Sciatic nerve (tissue), 2 donors: ENCODE measurements at regions not wholly inside any gene's neighbourhood (a gene's known extent, or its start where the extent isn't known, plus 50 kb on each side); places are given as distances from the start of the nearest gene placed in this dataset.

Experiments used
- ATAC-seq: fragments of 200-7000 bp; cut with Tn5 transposase; one replicate; pipeline ENCODE4 v1.9.1; 2020; ENCODE audit warnings: mild to moderate bottlenecking, moderate library complexity
- DNase-seq: peaks from one replicate; pipeline ENCODE4 v3.0.0-alpha.2; 2020; ENCODE audit warnings: low spot score
- intact Hi-C: fragments of 100-400 bp; cut with DNase I; formaldehyde crosslinking; loops from one replicate; pipeline ENCODE4 v1.14.2; 2022
- donor health status: DM: no; HTN: no; CAD: no.
- donor health status: DM: no; HTN: no; CAD: no.

DNA sequence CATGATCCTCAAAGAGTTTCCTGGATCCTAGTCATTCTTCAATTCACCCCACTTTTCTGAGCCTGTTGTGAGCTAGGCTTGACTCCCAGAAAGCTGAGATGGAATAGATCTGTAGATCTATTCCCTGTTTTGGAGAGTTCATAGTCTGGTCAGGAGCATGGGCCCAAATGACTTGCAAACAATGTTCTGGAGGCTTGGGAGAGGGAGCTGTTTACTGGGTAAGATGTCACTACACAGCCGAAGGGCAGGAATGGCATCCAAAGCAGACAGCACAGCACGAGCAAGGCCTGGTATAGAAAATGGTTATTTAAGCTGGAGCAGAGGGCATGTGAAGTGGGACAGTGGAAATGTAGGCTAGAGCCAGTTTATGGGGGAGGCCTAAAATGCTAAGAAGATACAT, 152.5 kb upstream of the ALDH1B1 start:
- intact Hi-C loops = no loop called here
- DNase-seq (no peak), ATAC-seq (no peak)

DNA sequence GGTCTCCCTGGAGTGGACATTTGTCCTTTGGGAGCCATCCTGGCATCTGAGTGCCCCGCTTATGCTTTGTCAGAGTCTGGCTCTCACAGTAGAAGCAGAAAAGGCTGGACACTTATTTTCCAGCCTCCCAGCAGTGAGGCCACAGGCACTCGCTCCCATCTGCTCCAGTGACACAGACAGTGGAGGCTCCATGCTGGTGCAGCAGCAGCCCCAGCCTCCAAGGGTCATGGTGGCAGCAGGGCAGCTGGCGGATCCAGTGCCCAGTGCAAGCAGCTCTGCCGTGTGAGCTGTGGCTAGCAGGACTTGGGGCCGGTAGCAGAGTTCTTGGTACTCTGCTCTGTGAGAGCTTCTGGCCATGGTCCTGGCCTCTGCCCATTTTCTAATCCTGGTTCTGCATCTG, 157.3 kb upstream of the ALDH1B1 start:
- DNase-seq (no peak), ATAC-seq (no peak)
- intact Hi-C loops = no loop called here

DNA sequence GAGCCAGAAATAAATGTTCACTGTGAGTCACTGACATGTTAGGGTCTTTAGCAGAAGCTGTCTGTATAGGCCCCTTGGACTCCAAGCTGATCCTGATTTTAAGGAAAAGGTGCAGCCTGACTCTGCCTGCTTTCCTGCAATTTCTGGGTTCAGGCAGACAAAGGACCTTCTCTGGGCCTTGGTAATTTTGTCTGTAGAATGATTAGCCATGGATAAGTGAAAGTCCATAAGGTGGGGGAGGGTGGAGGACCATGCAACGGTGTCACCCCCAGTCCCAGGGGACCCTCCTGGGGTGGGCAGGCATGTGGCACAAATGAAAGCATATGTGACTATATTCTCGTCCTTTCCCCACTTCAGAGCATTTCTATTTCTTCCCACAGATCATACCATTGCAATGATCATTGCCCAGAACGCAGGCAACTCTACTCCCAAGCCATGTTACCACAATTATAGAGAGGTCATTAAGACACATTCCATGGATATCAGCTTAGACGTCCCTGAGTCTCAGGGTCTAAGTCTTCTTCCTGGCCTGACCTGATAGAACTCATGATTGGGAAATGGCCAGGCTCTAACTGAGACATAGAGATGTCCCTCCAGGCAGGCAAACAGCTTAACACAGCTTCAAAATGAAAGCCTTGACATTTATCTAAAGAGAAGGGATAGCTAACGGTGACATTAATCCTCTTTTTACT, 157.9 kb upstream of the ALDH1B1 start:
- ATAC-seq (no peak), DNase-seq (no peak)
- intact Hi-C loops = no loop called here

DNA sequence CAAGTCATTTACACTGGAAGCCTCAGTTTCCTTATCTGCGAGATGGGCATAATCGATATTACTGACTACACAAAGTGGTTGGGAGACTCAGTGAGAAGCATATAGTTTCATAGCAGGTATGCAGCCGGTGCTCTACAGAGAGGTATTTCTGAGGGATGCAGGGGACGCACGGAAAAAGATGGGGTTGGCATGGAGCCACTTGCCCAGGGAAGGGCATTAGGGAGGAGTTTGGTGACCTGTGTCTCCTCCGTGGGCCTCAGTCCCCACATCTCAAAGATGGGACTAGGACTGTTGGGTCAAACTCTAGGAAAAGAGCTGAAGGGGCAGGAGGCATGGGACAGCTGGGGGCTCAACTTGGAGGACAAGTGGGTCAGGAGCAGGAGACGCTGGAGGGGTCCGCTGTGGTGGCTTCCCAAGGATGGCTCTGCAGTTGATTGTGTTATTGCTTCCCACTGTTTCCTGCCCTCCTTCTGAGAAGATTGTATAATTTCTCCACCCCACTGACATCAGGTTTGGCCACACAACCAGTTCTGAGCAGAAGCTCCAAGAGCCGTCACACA, 158.6 kb upstream of the ALDH1B1 start:
- DNase-seq (no peak), ATAC-seq (no peak)
- intact Hi-C loops = no loop called here

DNA sequence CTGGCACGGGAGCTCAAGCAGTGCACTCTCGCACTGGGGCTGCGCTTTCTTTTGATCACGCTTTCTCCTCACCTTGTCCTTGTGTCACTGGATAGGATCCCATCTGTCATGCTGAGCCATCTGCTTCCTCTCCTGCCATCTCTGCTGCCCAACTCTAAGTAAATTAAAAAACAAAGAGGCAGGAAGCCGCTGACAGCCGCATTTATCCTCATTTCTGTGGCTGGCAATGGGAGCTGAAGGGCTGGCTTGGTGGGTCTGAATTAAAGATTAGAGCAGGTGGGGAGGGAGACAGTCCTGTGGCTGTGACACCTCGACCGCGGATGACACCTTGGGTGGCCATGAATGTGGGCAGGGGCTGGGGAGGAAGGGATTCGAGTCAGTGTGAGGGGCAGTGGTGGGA, 159.2 kb upstream of the ALDH1B1 start:
- ATAC-seq = no peak
- intact Hi-C loops = no loop called here
- DNase-seq = no peak

DNA sequence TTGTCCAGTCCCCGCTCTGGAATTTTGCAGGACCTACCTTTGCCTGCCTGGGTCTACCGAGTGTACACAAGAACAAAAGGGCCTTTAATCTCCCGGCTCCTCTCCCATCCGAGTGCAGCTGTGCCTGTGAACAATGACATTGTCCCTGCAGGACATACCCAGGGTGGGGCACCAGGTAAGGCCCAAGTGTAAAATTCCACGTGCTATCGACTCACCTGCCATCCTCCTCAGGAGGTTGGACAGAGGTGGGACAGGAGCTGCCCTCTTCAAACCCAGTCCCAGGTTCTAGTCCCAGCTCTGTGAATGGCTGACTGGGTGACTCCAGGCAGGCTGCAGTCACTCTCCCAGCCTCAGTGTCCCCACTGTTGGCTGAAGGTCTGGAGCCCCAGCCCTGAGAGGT, 159.6 kb upstream of the ALDH1B1 start:
- intact Hi-C loops = no loop called here
- ATAC-seq = no peak
- DNase-seq = no peak

DNA sequence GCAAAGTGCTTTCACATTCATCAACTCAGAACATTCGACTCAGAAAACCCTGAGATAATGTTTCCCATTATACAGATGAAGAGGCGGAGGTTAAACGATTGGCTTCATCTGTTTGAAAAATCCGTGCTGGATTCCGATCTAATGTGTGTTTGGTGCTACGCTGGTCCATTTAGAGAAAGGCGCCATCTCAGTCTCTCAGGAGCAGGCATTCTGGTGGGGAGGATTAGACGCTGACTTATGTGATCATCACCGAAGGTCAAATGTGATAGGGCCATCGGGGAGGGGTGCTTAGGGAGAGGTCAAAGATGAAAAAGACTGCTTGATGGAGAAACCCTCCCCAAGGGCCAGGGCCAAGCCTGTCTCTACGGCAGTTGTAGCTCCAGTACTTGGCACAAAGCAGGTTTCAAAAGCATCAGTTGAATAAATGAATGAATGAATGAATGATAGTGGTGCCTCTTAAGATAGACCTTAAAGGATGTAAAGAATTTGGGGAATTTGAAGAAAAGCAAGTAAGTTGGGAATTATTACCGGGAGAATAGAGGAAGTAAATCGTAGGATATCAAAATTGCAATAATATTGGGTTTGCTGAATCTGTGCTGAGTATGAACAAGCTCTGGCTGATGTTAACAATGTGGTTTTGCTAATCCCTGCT, 160.6 kb upstream of the SHB start:
- intact Hi-C loops = no loop called here
- ATAC-seq (no peak), DNase-seq (no peak)

DNA sequence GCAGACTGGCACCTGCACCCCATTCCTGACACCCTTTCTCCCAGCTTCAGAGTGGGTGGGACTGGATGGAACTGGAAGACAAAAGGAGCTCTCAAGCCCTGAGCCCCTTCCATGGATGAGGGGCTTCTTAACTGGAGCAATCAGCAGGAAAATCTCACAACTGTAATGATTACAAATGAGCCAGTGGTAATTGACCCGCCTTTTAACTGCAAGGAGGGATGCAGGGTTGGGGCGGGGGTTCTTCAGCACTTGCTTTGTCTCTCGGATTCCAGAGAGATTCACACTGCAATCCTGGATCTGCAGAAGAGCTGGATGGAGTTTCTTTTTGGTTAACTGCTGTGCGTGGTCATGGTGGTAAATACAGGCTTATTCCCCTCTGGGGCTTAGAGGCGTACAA, 160.1 kb upstream of the SHB start:
- intact Hi-C loops = no loop called here
- DNase-seq = no peak
- ATAC-seq = no peak

DNA sequence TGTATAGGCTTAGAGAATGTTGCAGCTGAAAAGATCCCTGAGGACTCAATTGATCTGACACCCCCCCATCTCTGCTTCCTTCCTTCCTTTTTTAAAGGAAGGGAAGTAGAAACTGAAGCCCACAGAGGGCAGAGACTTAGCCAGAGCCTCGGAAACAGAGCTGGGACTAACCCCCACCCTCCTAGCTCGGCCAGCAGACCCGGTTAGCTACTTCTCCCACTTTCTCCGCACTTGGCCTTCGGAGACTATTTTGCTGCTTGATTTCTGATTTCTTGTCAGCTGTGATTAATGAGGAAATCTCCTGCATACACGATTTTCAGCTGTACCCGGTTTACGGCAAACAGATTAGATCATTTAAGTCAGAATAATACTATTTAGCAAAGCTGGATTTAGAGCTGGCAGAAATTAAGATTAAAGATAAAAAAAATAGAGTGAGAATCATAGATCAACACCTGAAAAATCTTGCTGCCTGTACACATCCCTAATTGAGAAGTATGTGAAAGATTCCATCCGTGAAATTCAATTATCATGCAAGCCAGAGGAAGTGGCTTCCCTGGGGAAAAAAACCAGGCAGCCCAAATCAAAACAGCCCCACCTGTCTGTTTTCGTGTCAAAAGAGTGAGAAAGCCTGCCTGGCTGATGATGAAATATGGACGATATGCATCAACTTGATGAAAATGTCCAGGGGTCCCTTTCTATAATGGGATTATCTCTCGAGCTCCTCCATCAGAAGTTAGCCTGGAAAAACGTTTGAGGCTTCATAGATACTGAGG, 159.5 kb upstream of the SHB start:
- DNase-seq (no peak), ATAC-seq (no peak)
- intact Hi-C loops = no loop called here

DNA sequence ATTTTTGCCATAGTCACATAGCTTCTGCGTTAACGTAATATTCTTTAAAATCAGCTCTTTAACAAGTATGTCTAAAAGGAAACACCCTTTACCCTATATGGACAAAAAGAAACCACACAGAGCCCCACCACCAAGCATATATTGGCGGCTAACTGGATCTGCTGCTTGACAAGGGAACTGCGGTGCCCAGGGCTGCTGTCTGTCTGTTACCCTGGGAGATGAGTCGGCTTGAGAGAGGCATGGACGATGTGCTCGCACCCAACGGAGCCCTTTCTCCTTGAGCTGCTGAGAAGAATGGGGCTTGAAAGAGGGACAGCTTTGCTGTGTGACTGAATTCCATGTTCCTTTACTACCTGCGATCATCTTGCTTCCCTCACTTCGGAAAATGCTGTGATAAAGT, 158.6 kb upstream of the SHB start:
- no peak for ATAC-seq
- intact Hi-C loops = no loop called here
- DNase-seq = no peak

DNA sequence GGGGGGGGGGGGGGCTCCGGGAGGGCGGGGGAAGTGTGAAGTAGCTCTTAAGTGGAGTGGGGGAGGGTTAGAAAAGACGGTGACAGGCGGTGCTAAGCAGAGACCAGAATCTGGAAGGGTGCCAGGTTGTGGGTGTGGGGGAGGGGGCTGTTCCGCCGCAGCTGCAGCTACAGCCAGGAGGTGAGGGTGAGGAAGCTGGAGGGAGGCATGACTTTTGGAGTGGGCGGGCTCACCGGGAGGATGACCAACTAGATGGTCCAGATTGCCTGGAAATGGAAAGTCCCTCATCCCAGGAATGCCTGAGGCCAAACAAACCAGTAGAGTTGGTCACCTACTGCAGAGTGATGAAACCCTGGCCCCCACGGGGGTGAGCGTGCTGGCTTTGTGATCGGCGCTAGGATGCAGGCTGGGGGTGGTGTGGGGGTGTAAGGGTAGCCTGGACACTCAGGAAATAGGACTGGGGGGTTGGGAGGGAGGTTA, 158.1 kb upstream of the SHB start:
- intact Hi-C loops = no loop called here
- ATAC-seq (no peak), DNase-seq (peak; percentile 61)

DNA sequence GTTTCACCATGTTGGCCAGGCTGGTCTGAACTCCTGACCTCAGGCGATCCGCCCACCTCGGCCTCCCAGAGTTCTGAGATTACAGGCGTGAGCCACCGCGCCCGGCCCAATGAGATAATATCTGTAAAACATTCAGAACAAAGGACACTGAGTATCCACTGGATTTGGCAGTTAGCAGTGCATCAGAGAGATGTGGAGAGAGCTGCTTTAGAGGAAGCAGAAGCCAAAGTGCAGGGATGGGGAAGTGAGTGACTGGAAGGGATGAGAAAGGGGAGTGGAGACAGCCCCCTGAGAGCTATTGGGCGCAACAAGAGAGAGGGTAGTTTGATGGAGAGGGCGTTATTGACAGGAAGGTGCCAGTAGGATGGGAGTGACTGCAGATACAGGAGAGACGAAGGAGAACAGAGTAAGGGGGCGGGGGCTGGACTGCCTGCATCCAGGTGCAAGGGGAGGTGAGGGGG, 157.5 kb upstream of the SHB start:
- DNase-seq (no peak), ATAC-seq (no peak)
- intact Hi-C loops = no loop called here

DNA sequence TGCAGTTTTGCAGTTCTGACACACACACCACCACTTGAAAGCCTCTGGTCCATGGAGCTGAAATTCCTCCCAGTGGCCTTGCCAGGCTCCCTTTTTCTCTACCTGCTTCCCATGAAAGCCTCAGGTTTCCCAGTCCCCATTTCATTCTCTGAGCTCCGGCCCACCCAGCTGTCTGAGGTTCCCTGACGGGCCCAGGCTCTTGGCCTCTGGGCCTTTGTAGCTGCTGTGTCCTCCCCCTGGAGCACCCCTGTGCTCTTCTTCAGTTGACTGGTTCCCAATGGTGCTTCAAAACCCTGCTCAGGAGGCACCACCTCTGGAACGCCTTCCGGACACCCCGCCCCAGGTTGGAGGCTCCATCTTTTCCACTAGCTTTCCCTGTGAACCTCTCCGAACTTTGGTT, 155.9 kb upstream of the SHB start:
- intact Hi-C loops = no loop called here
- no peak for DNase-seq

DNA sequence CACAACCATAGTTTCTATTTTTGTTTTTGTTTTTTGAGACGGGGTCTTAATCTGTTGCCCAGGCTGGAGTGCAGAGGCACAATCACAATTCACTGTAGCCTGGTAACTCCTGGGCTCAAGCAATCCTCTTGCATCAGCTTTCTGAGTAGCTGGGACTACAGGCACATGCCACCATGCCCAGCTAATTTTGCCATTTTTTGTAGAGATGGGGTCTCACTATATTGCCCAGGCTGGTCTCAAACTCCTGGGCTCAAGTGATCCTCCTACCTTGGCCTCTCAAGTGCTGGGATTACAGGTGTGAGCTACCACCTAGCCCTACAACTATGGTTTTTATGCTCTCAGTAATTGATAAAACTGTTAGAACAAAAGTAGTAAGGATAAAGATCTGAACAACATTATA, 147.5 kb upstream of the SHB start:
- ATAC-seq = no peak
- intact Hi-C loops = loop anchor here (10.0 kb wide), 1 partner anchor 112 kb away; no protein-coding TSS in a partner anchor
- DNase-seq = no peak

More for the DNA sequence above, 155.9 kb upstream of the SHB start:
- no peak for ATAC-seq

DNA sequence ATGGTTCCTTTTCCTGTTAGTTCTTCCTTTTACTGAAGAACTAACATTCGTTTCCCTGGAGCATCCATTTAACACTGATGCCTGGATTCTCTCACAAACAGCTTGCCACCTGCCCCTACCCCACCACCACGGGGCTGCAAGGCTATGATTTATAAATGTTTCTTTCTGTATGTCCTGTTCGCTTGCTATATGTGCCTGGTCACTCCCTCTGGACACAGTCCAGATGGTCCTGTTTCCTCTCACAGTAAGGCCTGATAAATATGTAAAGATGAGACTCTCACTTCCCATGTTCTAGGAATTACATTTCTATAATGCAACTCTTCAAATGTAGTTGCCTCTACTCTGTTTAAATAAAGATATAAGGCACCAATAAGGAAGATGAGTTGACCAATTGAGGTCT, 146.4 kb upstream of the SHB start:
- no peak for ATAC-seq
- no peak for DNase-seq
- intact Hi-C loops = loop anchor here (10.0 kb wide), 1 partner anchor 111 kb away; no protein-coding TSS in a partner anchor

DNA sequence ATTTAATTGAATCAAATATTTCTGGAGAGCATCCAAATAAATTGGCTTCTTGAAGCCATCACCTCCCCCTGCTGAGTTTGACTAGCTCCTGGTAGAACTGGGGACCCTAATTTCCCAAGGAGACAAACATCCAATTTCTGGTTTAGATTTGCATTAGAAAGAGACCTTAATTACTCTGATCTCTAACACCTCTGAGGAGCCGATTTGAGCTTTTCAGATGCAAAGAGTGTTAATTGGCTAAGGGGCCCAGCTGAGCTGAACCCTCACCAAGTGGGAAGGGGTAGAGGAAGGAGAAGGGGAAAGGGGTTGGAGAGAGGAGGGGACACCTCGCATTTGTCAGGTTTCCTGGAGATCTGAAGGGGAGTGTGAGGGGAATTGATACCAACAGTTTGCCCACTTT, 145.4 kb upstream of the SHB start:
- intact Hi-C loops = loop anchor here (10.0 kb wide), 1 partner anchor 110 kb away; no protein-coding TSS in a partner anchor
- ATAC-seq (no peak), DNase-seq (no peak)

DNA sequence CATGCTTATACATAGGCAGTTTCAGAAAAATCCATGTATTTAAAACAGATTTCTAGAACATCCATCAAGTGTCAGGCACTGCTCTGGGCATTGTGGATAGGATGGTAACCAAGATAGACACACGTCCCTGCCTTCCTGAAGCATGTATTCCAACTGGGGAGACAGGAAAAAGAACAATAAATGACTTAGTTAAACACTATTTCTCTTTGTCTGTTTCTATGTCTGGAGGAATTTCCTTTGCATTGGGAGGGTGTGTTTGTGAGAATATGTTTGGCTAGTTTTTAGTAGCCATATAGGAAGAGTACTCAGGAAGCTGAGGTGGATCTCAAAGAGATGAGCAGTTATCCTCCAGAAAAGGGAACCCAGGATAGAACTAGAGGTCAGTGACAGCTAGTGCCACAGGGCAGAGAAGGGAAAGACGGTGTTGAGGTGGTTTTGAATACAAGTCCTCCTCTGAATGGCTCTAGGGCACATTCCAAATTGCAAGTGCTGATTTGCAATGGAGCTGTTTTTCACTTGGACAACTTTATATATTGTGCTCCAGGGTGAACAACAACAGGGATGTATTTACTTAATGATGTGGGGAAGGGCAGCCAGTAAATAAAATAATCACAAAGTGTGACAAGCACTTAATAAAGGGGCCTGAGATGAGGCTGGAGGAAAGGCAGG, 144.7 kb upstream of the SHB start:
- ATAC-seq (no peak), DNase-seq (no peak)
- intact Hi-C loops = loop anchor here (10.0 kb wide), 1 partner anchor 109 kb away; no protein-coding TSS in a partner anchor

DNA sequence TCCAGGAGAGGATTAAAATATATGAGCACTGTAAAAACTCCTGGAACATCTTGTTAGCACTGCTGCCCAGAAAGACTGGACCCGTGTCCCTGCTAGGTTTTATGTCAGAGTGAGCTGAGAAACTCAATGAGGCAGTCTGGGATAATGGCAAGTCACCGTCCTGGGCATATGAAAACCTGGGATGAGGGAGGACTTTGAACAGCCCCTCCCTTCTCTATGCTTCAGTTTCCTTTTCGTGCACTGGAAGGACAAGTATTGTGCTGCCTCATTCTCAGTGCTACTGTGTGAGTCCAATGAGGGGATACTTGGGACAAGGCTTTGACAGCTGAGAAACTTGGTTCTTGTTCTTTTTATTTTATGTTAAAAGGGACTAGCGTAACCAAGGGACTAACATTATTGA, 143.0 kb upstream of the SHB start:
- intact Hi-C loops = loop anchor here (10.0 kb wide), 1 partner anchor 107 kb away; no protein-coding TSS in a partner anchor
- no peak for ATAC-seq
- DNase-seq = no peak

DNA sequence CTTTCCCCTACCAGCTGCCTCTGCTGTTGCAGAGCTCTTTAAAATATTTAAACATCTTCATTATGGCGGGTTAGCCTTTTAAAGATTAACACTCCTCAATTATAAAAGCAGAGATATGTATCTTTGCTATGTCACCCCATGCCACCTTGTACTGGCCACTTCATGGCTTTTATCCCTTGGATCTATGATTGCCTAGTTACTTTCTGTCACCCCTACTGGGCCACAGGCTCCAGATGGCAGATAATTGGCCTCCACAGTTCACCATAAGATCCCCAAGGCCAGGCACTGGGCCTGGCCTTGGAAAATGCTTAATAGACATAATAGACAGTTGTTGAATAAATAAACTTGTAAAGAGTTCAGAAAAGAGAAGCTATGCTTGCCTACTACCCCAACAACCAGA, 142.0 kb upstream of the SHB start:
- DNase-seq (no peak), ATAC-seq (no peak)
- intact Hi-C loops = loop anchor here (10.0 kb wide), 1 partner anchor 106 kb away; no protein-coding TSS in a partner anchor
